ENCODE measurements at regions not wholly inside any gene's neighbourhood (a gene's known extent, or its start where the extent isn't known, plus 50 kb on each side); places are given as distances from the start of the nearest gene placed in this dataset.

DNA sequence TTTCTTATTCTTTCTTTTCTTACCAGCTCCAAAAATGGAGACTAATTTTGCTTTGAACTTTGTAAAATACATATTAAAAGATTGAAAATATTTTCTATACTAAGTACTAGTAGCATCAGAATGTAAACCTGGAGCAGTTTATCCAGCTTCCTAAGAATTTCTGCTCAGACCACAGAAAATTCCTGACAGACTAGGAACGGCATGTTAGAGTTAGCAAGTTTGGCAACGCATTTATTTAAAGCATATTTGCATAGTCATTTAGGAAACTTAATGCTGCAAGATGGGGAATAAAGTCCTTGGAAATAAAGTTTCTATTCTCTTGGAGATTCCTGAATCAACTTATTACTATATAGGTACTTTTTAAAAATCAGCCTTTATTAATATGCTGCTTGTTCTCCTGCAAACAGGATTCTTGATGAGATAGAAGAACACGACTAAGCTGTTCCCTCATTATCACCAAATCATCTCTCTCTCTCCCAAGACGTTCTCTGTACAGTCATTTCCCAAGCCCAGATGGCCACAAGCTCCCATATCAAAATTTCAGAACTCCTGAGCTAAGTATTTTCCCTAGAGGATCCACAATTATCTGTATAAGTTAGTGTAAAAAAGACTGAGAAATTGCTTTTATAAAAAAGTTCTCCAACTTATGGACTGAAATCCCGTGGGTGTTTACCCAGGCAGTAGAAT, 305.8 kb upstream of the NEBL start:
- WGBS = 43% methylated on average over 5 of the region's 5 CpGs
- no peak for DNase-seq (ENCODE audit: low spot score)
- no peaks in the 10 kb centered on the region for H3K36me3 ChIP-seq
- H3K4me1 ChIP-seq (replicated peaks) = no peaks in the 10 kb centered on the region
- H3K27ac ChIP-seq = no peak overlapping the region
- TF ChIP-seq, protein P1, sequence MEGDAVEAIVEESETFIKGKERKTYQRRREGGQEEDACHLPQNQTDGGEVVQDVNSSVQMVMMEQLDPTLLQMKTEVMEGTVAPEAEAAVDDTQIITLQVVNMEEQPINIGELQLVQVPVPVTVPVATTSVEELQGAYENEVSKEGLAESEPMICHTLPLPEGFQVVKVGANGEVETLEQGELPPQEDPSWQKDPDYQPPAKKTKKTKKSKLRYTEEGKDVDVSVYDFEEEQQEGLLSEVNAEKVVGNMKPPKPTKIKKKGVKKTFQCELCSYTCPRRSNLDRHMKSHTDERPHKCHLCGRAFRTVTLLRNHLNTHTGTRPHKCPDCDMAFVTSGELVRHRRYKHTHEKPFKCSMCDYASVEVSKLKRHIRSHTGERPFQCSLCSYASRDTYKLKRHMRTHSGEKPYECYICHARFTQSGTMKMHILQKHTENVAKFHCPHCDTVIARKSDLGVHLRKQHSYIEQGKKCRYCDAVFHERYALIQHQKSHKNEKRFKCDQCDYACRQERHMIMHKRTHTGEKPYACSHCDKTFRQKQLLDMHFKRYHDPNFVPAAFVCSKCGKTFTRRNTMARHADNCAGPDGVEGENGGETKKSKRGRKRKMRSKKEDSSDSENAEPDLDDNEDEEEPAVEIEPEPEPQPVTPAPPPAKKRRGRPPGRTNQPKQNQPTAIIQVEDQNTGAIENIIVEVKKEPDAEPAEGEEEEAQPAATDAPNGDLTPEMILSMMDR (IDR thresholded peaks at IDR 0.05) = no peak
- TF ChIP-seq POLR2AphosphoS5 (IDR thresholded peaks at IDR 0.05) = no peak
- no peaks in the 10 kb centered on the region for H3K9me3 ChIP-seq
- intact Hi-C loops (cut with DNase I) = no loop called here
- H3K27me3 ChIP-seq (replicated peaks; ENCODE audit: insufficient read depth) = no peaks in the 10 kb centered on the region
- no peak overlapping the region for H3K4me3 ChIP-seq

DNA sequence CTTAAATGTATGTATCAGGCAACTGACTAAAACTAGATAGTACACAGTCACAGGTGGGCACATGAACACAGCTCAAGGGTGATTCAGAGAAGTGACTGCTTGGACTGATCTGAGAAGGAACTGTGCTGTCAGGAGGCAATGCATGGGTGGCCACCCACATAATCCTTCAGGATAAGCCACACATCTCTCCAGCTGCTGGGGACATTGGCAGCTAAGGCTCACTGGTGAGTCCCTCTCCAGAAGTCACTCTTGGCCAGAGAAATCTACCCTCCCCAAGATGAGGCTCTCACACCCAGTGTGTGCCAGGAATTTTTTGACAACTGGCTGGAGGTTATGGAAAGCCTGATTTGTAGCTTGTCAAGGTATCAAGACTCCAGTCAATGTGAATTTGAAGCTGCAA, 302.4 kb upstream of the NEBL start:
- Histone ChIP-seq H3K27me3 (replicated peaks; ENCODE audit: insufficient read depth) (no peaks in the 10 kb centered on the region), H3K27ac (no peak overlapping the region), H3K9me3 (no peaks in the 10 kb centered on the region), H3K36me3 (no peaks in the 10 kb centered on the region), H3K4me3 (no peak overlapping the region), H3K4me1 (replicated peaks) (peaks cover 4% of the 10 kb centered on the region)
- TF ChIP-seq, protein P1 (IDR thresholded peaks at IDR 0.05) = no peak
- TF ChIP-seq POLR2A (IDR thresholded peaks at IDR 0.05) (no peak), POLR2AphosphoS5 (IDR thresholded peaks at IDR 0.05) (no peak)
- intact Hi-C loops (cut with DNase I) = no loop called here
- no peak for DNase-seq (ENCODE audit: low spot score)

- Histone ChIP-seq H3K36me3 (no peaks in the 10 kb centered on the region), H3K9me3 (no peaks in the 10 kb centered on the region), H3K4me3 (no peak overlapping the region), H3K27ac (no peak overlapping the region), H3K4me1 (replicated peaks) (peaks cover 6% of the 10 kb centered on the region), H3K27me3 (replicated peaks; ENCODE audit: insufficient read depth) (no peaks in the 10 kb centered on the region)
- intact Hi-C loops (cut with DNase I) = no loop called here
- TF ChIP-seq, protein P1 (IDR thresholded peaks at IDR 0.05) = no peak
- WGBS = 96% methylated on average over 3 of the region's 3 CpGs
- DNase-seq (ENCODE audit: low spot score) = no peak
Measured at GRCh38 chr10:21197838-21198237, 300.7 kb upstream of the NEBL start.

DNA sequence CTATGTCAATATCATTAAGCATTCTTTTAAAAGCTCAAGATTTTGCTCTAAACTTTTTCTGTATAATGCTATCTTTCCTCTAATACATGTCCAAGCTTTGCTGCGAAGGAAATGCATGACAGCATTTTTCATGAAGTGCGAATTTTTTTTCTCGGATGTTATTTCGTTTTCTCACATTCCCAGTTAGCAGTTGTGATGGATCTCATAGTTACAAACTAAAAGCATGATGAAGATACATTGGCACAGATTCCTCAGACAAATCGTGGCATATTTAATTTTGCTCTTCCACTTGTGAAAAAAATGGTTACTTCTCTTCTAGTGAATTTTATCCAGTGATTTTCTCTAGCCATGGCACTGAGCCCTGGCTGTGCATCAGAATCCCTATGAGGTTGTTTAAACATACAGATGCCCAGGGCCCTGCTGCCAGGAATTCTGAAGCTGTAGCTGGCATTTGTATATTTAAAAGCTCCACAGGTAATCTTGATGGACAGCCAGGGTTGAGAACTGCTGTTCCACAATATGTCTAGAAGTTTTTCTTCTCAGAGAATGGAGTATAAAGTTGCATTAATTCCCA, 299.8 kb upstream of the NEBL start:
- WGBS = 91% methylated on average over 5 of the region's 5 CpGs
- no peak overlapping the region for H3K27ac ChIP-seq
- TF ChIP-seq POLR2AphosphoS5 (IDR thresholded peaks at IDR 0.05) = no peak
- TF ChIP-seq POLR2A (IDR thresholded peaks at IDR 0.05) = no peak

GRCh38 chr10:21195252-21195651, 298.1 kb upstream of the NEBL start:
- no peak overlapping the region for H3K4me3 ChIP-seq
- TF ChIP-seq POLR2AphosphoS5 (IDR thresholded peaks at IDR 0.05) (peak; percentile 77), POLR2A (IDR thresholded peaks at IDR 0.05) (no peak)
- H3K36me3 ChIP-seq = no peaks in the 10 kb centered on the region
- H3K4me1 ChIP-seq (replicated peaks) = peaks cover 6% of the 10 kb centered on the region
- no peaks in the 10 kb centered on the region for H3K9me3 ChIP-seq
- intact Hi-C loops (cut with DNase I) = no loop called here
- WGBS = 39% methylated on average over 1 of the region's 1 CpG
- H3K27me3 ChIP-seq (replicated peaks; ENCODE audit: insufficient read depth) = no peaks in the 10 kb centered on the region
- no peak overlapping the region for H3K27ac ChIP-seq
- peak; percentile 77 for DNase-seq (ENCODE audit: low spot score)

More for the DNA sequence above, 299.8 kb upstream of the NEBL start:
- intact Hi-C loops (cut with DNase I) = no loop called here
- no peaks in the 10 kb centered on the region for H3K27me3 ChIP-seq (replicated peaks; ENCODE audit: insufficient read depth)
- no peaks in the 10 kb centered on the region for H3K36me3 ChIP-seq
- no peak for DNase-seq (ENCODE audit: low spot score)
- H3K4me1 ChIP-seq (replicated peaks) = peaks cover 6% of the 10 kb centered on the region
- no peaks in the 10 kb centered on the region for H3K9me3 ChIP-seq
- no peak overlapping the region for H3K4me3 ChIP-seq

- TF ChIP-seq POLR2A (IDR thresholded peaks at IDR 0.05) (no peak), POLR2AphosphoS5 (IDR thresholded peaks at IDR 0.05) (no peak)
- TF ChIP-seq, protein P1 (IDR thresholded peaks at IDR 0.05) = no peak
- H3K27ac ChIP-seq = peak overlapping the region in 1 of 2 donors; percentile 11
- H3K4me3 ChIP-seq = no peak overlapping the region
- no peaks in the 10 kb centered on the region for H3K36me3 ChIP-seq
- WGBS = 22% methylated on average over 5 of the region's 5 CpGs
- intact Hi-C loops (cut with DNase I) = no loop called here
- H3K9me3 ChIP-seq = no peaks in the 10 kb centered on the region
- peaks cover 6% of the 10 kb centered on the region for H3K4me1 ChIP-seq (replicated peaks)
- H3K27me3 ChIP-seq (replicated peaks; ENCODE audit: insufficient read depth) = no peaks in the 10 kb centered on the region
- peak; percentile 60 for DNase-seq (ENCODE audit: low spot score)
Measured at GRCh38 chr10:21194510-21194993, 297.4 kb upstream of the NEBL start.
